DOHH2 (cell line): ENCODE measurements at regions not wholly inside any gene's neighbourhood (a gene's known extent, or its start where the extent isn't known, plus 50 kb on each side); places are given as distances from the start of the nearest gene placed in this dataset.

Source experiments
- EZH2phosphoT487 ChIP-seq: fragments of 200-600 bp; sonication (generic); IDR thresholded peaks from 2 replicates; pipeline ENCODE4 v1.6.1; 2017; ENCODE audit warnings: borderline replicate concordance, mild to moderate bottlenecking, antibody characterized with exemption, low read length, moderate library complexity, mixed read lengths
- TF ChIP-seq, protein P1 (sequence below): fragments of 200-600 bp; sonication (generic); IDR thresholded peaks from one replicate; pipeline ENCODE4 v1.5.1; 2014; ENCODE audit warnings: antibody characterized with exemption, mild to moderate bottlenecking, low read depth, low read length; ENCODE audit not compliant: poor library complexity, severe bottlenecking

DNA sequence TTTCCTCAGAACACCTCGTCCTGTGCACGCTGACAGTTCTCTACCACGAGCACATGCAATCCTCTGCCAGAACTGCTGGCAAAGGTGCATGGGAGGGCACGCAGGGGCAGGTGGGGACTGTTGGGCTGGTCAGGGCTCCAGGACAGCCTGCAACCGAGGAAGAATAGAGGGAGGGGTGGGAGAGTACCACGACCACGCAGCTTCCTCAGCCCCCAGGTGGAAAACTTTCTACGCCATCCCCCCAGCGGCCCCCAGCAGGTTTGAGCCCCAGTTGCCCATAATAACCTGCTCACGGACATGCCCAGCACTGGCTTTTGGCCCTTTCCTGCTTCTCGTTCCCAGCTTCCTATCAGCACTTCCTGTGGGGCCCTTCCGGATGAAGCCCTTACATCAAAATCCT lies 199.3 kb downstream of the C16orf95 start:
- TF ChIP-seq, protein P1, sequence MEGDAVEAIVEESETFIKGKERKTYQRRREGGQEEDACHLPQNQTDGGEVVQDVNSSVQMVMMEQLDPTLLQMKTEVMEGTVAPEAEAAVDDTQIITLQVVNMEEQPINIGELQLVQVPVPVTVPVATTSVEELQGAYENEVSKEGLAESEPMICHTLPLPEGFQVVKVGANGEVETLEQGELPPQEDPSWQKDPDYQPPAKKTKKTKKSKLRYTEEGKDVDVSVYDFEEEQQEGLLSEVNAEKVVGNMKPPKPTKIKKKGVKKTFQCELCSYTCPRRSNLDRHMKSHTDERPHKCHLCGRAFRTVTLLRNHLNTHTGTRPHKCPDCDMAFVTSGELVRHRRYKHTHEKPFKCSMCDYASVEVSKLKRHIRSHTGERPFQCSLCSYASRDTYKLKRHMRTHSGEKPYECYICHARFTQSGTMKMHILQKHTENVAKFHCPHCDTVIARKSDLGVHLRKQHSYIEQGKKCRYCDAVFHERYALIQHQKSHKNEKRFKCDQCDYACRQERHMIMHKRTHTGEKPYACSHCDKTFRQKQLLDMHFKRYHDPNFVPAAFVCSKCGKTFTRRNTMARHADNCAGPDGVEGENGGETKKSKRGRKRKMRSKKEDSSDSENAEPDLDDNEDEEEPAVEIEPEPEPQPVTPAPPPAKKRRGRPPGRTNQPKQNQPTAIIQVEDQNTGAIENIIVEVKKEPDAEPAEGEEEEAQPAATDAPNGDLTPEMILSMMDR, result no peak
- TF ChIP-seq EZH2phosphoT487, result no peak
